HCT116 (cell line): ENCODE measurements at regions not wholly inside any gene's neighbourhood (a gene's known extent, or its start where the extent isn't known, plus 50 kb on each side); places are given as distances from the start of the nearest gene placed in this dataset.

Experiments
- ATAC-seq: fragments of 200-7000 bp; cut with Tn5 transposase; 2 replicates; pipeline ENCODE4 v1.9.1; 2020; ENCODE audit warnings: mild to moderate bottlenecking, moderate library complexity
- BruUV-seq: library from RNA; stranded (reverse); fragments of 400-500 nt; replicated peaks from 2 replicates; lab custom pipeline; 2021; lab: Mats Ljungman, UMichigan
- CTCF ChIA-PET: fragments of 300-600 bp; sonication (Branson Sonifier 250); formaldehyde crosslinking; loops from one replicate; lab custom pipeline; 2021; ENCODE audit warnings: antibody characterized with exemption; lab: Charles Lee
- POLR2A ChIA-PET: fragments of 300-600, 350-600 bp; sonication (Branson Sonifier 250); formaldehyde crosslinking; loops from one replicate; lab custom pipeline; 2021; ENCODE audit warnings: antibody characterized with exemption; lab: Charles Lee
- RAD21 ChIA-PET, 2 experiments: fragments of 300-600 bp; sonication (Branson Sonifier 250); formaldehyde crosslinking; loops; one replicate each; lab custom pipeline; 2023; ENCODE audit warnings: low total read pairs in 2 of 2; ENCODE audit not compliant: uncharacterized antibody in 2 of 2, unreplicated experiment in 2 of 2, low non-redundant PET in 1 of 2; lab: Charles Lee
- DNase-seq: peaks from one replicate; pipeline ENCODE4 v3.0.0-alpha.2; 2010; ENCODE audit warnings: low read depth, low spot score
- H2AFZ ChIP-seq: fragments of 200-600 bp; shearing (Covaris generic), sonication (generic); 2 replicates; pipeline ENCODE4 v1.6.1; 2017; ENCODE audit warnings: low read depth, mixed run types, mixed read lengths, antibody characterized with exemption, low read length; ENCODE audit not compliant: poor library complexity, severe bottlenecking
- H3K27ac ChIP-seq: 2 replicates; pipeline ENCODE4 v1.5.1; 2012; ENCODE audit warnings: low read depth, low read length
- H3K27me3 ChIP-seq: fragments of 200-600 bp; sonication (generic); 2 replicates; pipeline ENCODE4 v1.6.1; 2016; ENCODE audit warnings: mixed run types, low read length, mixed read lengths; ENCODE audit not compliant: insufficient read depth
- H3K36me3 ChIP-seq, 2 experiments: fragments of 200-500 bp in 1 of 2; fragments of 200-600 bp in 1 of 2; sonication (Bioruptor generic) in 1 of 2; sonication (generic) in 1 of 2; 2 replicates each; pipeline versions ENCODE4 v1.5.1 to v1.6.1; 2014 to 2016; ENCODE audit warnings: low read length in 2 of 2, inconsistent platforms in 1 of 2, mixed read lengths in 1 of 2, mixed run types in 1 of 2; ENCODE audit not compliant: insufficient read depth in 2 of 2, control insufficient read depth in 1 of 2
- H3K4me1 ChIP-seq, 2 experiments: fragments of 200-600 bp in 1 of 2; sonication (generic) in 1 of 2; 2 replicates each; pipeline versions ENCODE4 v1.5.1 to v1.6.1; 2012 to 2017; ENCODE audit warnings: low read length in 2 of 2, inconsistent platforms in 1 of 2, mild to moderate bottlenecking in 1 of 2, mixed read lengths in 1 of 2, mixed run types in 1 of 2, moderate library complexity in 1 of 2; ENCODE audit not compliant: insufficient read depth in 2 of 2, control insufficient read depth in 1 of 2
- H3K4me2 ChIP-seq: fragments of 200-600 bp; sonication (generic); 2 replicates; pipeline ENCODE4 v1.6.1; 2017; ENCODE audit warnings: mixed run types, low read length, mixed read lengths
- H3K4me3 ChIP-seq, 2 experiments: fragments of 200-600 bp in 1 of 2; sonication (generic) in 1 of 2; replicated peaks in 1 of 2; 2 replicates each; pipeline ENCODE4 v1.5.1; 2011 to 2016; ENCODE audit warnings: low read length in 2 of 2, control low read depth in 1 of 2, low read depth in 1 of 2, mild to moderate bottlenecking in 1 of 2, mixed read lengths in 1 of 2, mixed run types in 1 of 2
- H3K79me2 ChIP-seq: fragments of 200-600 bp; sonication (generic); 2 replicates; pipeline ENCODE4 v1.6.1; 2017; ENCODE audit warnings: mild to moderate bottlenecking, mixed run types, low read length, moderate library complexity, mixed read lengths; ENCODE audit not compliant: insufficient read depth
- H3K9ac ChIP-seq: fragments of 200-600 bp; sonication (generic); 2 replicates; pipeline ENCODE4 v1.6.1; 2016; ENCODE audit warnings: low read length, mixed read lengths
- H3K9me2 ChIP-seq: fragments of 200-600 bp; sonication (generic), shearing (Covaris generic); 2 replicates; pipeline ENCODE4 v1.6.1; 2017; ENCODE audit warnings: mixed run types, mild to moderate bottlenecking, moderate library complexity; ENCODE audit not compliant: insufficient read depth
- H3K9me3 ChIP-seq, 2 experiments: fragments of 200-500 bp in 1 of 2; fragments of 200-600 bp in 1 of 2; sonication (Bioruptor generic) in 1 of 2; sonication (generic) in 1 of 2; 2 replicates each; pipeline ENCODE4 v1.6.1; 2014 to 2017; ENCODE audit warnings: low read length in 2 of 2, mixed read lengths in 2 of 2, inconsistent platforms in 1 of 2, low read depth in 1 of 2, mild to moderate bottlenecking in 1 of 2, mixed run types in 1 of 2, moderate library complexity in 1 of 2; ENCODE audit not compliant: control insufficient read depth in 1 of 2, insufficient read depth in 1 of 2
- H4K20me1 ChIP-seq: fragments of 200-600 bp; sonication (generic), shearing (Covaris generic); 2 replicates; pipeline ENCODE4 v1.6.1; 2017; ENCODE audit warnings: mixed run types, mild to moderate bottlenecking, moderate library complexity; ENCODE audit not compliant: insufficient read depth
- CTCF ChIP-seq, 3 experiments: fragments of 200-600 bp in 1 of 3; sonication (generic) in 1 of 3; IDR thresholded peaks in 2 of 3; conservative IDR thresholded peaks in 1 of 3; 2 replicates each; pipeline ENCODE4 v1.5.1; 2012 to 2017; ENCODE audit warnings: low read depth in 2 of 3, low read length in 2 of 3, antibody characterized with exemption in 1 of 3, borderline replicate concordance in 1 of 3, control low read depth in 1 of 3, mild to moderate bottlenecking in 1 of 3, mixed read lengths in 1 of 3, mixed run types in 1 of 3, moderate library complexity in 1 of 3; ENCODE audit not compliant: insufficient read depth in 1 of 3
- ELF1 ChIP-seq: IDR thresholded peaks from 2 replicates; pipeline ENCODE4 v1.6.1; 2012; ENCODE audit warnings: low read depth, borderline replicate concordance
- EZH2 ChIP-seq: fragments of 200-600 bp; sonication (generic); IDR thresholded peaks from 2 replicates; pipeline ENCODE4 v1.6.1; 2017; ENCODE audit warnings: antibody characterized with exemption, mixed run types
- POLR2A ChIP-seq: IDR thresholded peaks from 2 replicates; pipeline ENCODE4 v1.7.0; 2011; ENCODE audit warnings: borderline replicate concordance; ENCODE audit not compliant: insufficient read depth, insufficient read length; ENCODE audit errors: extremely low read depth
- SIN3A ChIP-seq: IDR thresholded peaks from 2 replicates; pipeline ENCODE4 v1.6.1; 2012; ENCODE audit warnings: low read depth
- SP1 ChIP-seq: IDR thresholded peaks from 2 replicates; pipeline ENCODE4 v1.6.1; 2012; ENCODE audit warnings: low read depth
- SRF ChIP-seq: IDR thresholded peaks from 2 replicates; pipeline ENCODE4 v1.6.1; 2012; ENCODE audit warnings: low read depth
- TCF7L2 ChIP-seq: IDR thresholded peaks from 2 replicates; pipeline ENCODE4 v1.7.0; 2011; ENCODE audit warnings: borderline replicate concordance, inconsistent platforms; ENCODE audit not compliant: insufficient read depth, insufficient read length; ENCODE audit errors: extremely low read depth
- YY1 ChIP-seq: IDR thresholded peaks from 2 replicates; pipeline ENCODE4 v1.6.1; 2011; ENCODE audit warnings: low read length, low read depth, moderate library complexity, mild to moderate bottlenecking; ENCODE audit not compliant: insufficient replicate concordance; ENCODE audit errors: extremely low read depth
- ZNF274 ChIP-seq: fragments of 200-500 bp; sonication (Bioruptor generic); IDR thresholded peaks from 2 replicates; pipeline ENCODE4 v1.6.1; 2014; ENCODE audit warnings: mild to moderate bottlenecking, low read depth, low read length, inconsistent platforms
- intact Hi-C: fragments of 100-400 bp; cut with micrococcal nuclease; formaldehyde crosslinking; loops from 2 replicates; pipeline ENCODE4 v1.10.0; 2022
- TF ChIP-seq, protein P1 (sequence below): IDR thresholded peaks from 2 replicates; pipeline ENCODE4 v1.6.1; 2012
- TF ChIP-seq, protein P2 (sequence below): IDR thresholded peaks from 2 replicates; pipeline ENCODE4 v1.6.1; 2011; ENCODE audit warnings: mild to moderate bottlenecking, low read length, moderate library complexity; ENCODE audit not compliant: insufficient replicate concordance; ENCODE audit errors: extremely low read depth

GRCh38 chr20:22781869-22782268 lies 197.5 kb upstream of the FOXA2 start (continued):
- TF ChIP-seq, protein P1, sequence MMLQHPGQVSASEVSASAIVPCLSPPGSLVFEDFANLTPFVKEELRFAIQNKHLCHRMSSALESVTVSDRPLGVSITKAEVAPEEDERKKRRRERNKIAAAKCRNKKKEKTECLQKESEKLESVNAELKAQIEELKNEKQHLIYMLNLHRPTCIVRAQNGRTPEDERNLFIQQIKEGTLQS = no peak
- TF ChIP-seq, protein P2, sequence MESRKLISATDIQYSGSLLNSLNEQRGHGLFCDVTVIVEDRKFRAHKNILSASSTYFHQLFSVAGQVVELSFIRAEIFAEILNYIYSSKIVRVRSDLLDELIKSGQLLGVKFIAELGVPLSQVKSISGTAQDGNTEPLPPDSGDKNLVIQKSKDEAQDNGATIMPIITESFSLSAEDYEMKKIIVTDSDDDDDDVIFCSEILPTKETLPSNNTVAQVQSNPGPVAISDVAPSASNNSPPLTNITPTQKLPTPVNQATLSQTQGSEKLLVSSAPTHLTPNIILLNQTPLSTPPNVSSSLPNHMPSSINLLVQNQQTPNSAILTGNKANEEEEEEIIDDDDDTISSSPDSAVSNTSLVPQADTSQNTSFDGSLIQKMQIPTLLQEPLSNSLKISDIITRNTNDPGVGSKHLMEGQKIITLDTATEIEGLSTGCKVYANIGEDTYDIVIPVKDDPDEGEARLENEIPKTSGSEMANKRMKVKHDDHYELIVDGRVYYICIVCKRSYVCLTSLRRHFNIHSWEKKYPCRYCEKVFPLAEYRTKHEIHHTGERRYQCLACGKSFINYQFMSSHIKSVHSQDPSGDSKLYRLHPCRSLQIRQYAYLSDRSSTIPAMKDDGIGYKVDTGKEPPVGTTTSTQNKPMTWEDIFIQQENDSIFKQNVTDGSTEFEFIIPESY = no peak
- no peak for TF ChIP-seq SP1

DNA sequence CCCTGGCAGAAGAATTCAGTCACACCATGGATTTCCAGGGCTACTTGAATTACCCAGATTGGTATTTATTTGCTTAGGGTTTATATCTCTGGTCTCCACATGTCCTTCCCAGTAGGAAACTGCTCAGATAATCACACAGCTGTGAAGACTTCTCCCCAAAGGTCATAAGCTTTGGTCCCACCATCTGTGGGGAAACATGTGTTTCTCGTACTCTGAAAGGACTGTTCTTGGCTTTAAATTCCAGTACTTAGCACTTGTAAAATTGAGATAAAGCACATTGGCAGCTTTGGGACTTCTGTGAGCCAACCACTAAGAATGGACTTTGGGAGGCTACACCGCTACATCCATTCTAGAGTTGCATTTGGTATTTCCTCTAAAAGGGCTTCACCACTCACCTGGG lies 205.3 kb upstream of the FOXA2 start:
- Histone ChIP-seq H3K4me3 (no peak overlapping the region), H3K4me2 (no peak overlapping the region), H3K9ac (no peak overlapping the region), H3K27ac (no peak overlapping the region), H3K9me2 (no peaks in the 10 kb centered on the region), H3K4me1 (peaks cover 0 to 22% of the 10 kb centered on the region in 2 experiments; a peak in 1 of 4 replicates), H3K36me3 (no peaks in the 10 kb centered on the region), H2AFZ (no peak overlapping the region), H3K9me3 (no peaks in the 10 kb centered on the region), H3K79me2 (no peaks in the 10 kb centered on the region), H4K20me1 (no peaks in the 10 kb centered on the region), H3K27me3 (peaks cover 3% of the 10 kb centered on the region; the same call in 1 of the 2 replicates)
- ChIA-PET RAD21 (no interaction called here), CTCF (no interaction called here), POLR2A (no interaction called here)
- TF ChIP-seq CTCF (IDR thresholded peaks at IDR 0.05 in 2 of 3, conservative IDR thresholded peaks at IDR 0.05 in 1 of 3; ENCODE audit: borderline replicate concordance in 1 of 3, insufficient read depth in 1 of 3, low read depth in 2 of 3, low read length in 2 of 3) = no peak
- TF ChIP-seq POLR2A = no peak
- TF ChIP-seq TCF7L2 = no peak
- TF ChIP-seq SP1 = no peak
- no peak for TF ChIP-seq SRF
- TF ChIP-seq ZNF274 = no peak
- TF ChIP-seq ELF1 = no peak
- TF ChIP-seq YY1 = no peak
- no peak for TF ChIP-seq EZH2
- no peak for TF ChIP-seq SIN3A
- BruUV-seq = no TSS peak
- ATAC-seq (no peak), DNase-seq (no peak)
- intact Hi-C loops = loop anchor here (10.0 kb wide), 1 partner anchor 85 kb away; no protein-coding TSS in a partner anchor
